Stimulated activated CD4-positive, alpha-beta T cell treated with anti-CD3 and anti-CD28 coated beads, Interleukin-1b, Interleukin-23, amount 100 ng/mL, for 4 hours (primary cell): ENCODE measurements at regions not wholly inside any gene's neighbourhood (a gene's known extent, or its start where the extent isn't known, plus 50 kb on each side); places are given as distances from the start of the nearest gene placed in this dataset.

ENCODE experiments used
- DNase-seq, 2 donors: peaks; one replicate each; pipeline ENCODE4 v3.0.0-alpha.2; 2020; ENCODE audit warnings: low read depth in 2 of 2

DNA sequence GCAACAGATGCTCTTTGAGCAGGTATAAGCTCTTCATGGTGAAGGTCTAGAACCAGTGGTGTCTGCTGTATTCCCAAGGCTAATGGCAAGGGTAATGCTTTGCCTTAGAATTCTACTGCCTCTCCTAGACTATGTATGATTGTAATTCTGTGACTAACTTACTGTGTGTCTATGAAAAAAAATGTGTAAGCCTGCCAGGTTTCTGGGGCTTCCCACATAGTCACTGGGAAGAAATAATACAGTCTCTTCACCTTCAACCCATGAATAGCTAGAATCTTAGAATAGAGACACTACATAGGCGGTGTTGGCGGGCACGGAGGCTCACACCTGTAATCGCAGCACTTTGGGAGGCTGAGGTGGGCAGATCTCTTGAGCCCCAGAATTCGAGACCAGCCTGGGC is 84.1 kb downstream of the C11orf91 start:
- no peak for DNase-seq

DNA sequence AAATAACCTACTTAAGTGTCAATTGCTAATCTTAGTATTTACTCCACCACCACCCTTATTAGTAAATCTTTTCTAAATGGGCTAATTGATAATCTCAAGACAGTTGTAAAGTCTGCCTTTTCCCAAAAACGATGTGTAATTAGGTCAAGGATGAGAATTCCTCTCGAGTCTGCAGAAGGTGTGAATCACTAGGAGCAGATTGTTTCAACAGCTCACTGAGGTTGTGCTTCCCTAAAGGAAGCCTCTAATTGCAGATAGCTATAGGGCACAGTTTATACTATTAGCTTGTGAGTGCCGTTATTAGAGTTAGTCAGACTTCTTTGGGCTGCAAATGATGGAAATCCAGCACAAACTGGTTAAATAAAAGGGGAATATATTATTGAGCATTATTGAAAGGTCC is 84.9 kb downstream of the C11orf91 start:
- DNase-seq, result no peak

DNA sequence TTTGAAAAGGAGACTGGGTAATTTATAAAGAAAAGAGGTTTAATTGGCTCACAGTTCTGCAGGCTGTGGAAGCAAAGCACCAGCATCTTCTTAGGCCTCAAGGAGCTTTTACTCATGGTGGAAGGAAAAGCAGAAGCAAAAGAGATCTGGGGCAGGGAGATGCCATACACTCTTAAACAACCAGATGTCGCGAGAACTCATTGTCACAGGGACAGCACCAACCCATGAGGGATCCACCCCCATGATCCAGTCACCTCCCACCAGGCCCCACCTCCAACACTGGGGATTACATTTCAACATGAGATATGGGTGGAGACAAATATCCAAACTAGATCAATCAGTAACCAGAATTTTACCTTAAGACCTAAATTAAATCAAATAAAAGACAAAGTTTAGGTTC is 87.2 kb downstream of the C11orf91 start:
- no peak for DNase-seq

DNA sequence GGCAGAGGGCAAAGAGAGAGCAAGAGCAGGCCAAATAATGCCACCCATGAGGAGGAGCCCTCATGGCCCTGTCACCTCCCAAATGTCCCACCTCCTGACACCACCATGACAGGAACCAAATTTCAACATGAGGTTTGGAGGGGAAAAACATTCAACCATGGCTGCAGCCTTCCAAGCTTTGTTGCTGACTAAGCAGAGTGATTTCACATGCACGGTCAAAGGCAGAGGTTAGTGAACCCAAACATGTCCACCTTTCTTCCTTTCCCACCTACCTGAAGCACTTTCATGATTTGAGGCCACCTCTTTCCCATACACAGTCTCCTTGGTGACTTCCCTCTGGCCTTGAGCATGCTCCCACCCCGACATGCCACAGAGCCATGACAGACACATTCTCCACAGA is 89.7 kb downstream of the C11orf91 start:
- DNase-seq, result no peak

DNA sequence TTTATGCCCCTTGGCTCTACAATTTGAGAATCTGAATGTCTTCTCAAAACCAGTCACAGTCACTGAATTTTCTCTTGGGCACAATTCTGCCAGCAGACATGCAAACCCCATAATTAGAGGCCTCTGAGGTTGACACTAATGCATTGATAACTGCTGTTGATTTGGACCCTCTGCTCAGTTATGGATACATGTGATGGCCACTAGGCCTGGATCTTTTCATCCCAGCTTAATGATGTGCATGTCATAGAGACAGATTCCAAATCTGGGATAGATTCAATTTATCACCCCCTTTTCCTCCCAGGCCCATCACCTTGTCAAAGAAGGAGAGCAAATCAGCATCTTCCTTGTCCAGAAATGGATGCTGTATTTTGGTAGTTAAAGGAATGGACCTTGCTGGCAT is 92.2 kb downstream of the C11orf91 start:
- no peak for DNase-seq

DNA sequence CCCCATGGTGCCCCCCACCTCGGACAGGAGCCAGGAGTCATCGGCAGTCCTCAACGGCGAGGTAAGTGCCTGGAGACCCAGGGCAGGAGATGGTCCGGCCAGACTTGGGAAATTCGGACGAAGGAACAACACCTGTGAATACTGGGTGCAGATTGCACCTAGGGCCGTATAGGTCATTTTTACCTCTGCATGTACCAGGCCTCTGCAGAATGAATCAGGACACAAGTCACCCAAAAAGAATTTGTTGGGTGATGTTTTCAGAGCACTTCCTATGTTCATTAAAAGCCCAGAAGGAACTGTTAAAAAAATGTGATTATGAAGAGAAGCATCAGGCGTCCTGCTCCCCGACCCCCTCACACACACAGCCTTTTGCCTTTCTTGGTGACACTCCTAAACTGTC is 93.9 kb downstream of the C11orf91 start:
- DNase-seq, result no peak

DNA sequence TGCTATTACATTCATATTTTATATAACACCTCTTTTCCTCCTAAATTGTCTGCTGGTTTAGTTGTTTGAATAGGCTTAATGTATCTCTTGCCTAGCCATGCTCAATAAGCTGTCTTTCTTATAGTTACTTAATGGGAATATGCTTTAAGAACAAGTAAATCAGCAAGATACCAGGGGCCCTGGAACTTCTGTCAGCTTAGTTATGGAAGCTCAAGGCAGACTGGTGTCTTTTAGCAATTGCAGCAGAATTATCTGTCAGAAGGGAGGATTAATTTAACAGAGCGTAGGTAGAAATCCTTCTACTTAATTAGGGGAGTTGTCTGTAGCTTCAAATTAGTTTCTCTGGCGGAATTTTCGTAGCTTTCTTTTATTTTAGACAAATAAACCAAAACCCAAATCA is 94.9 kb downstream of the C11orf91 start:
- DNase-seq, result no peak

- no peak for DNase-seq
These were observed 102.1 kb downstream of the C11orf91 start for GRCh38 chr11:33598426-33599069.

GRCh38 chr11:33594188-33594587 is 106.4 kb downstream of the C11orf91 start:
- no peak for DNase-seq

GRCh38 chr11:33590441-33590840 is 110.2 kb downstream of the C11orf91 start:
- no peak for DNase-seq

GRCh38 chr11:33588056-33588455 is 112.6 kb downstream of the C11orf91 start:
- no peak for DNase-seq

- DNase-seq, result no peak
These were observed 114.9 kb downstream of the C11orf91 start for GRCh38 chr11:33585586-33586209.

DNA sequence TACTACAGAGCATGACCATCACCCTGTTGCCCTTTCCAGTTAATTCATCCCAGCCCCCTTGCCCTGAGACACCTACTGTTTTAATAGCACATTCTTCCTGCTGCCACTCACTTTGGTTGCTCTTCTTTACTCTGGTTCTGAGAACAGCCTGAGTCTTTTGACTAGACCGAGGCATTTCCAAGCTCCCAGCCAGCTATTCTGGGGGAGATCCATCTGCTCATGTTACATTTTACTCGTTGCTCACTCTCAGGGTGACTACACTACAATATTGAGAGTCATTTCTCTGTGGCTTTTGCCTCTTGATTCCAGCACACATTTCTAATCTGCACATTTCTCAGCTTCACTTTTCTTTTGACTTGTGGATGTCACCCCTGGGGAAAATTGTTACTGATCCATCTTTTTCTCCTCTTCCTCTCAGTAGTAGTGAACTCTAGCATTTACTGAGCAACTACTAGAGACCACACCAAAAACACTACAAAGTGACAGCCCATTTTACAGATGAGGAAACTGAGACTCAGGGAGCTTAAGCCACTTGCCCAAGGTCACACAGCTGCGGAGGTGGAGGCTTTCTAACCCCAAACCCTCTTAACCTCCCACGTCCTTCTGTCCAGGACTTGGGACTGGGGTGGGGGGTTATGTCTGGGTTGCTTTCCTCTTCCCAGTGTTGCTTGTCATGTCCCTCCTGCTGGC is 117.8 kb downstream of the C11orf91 start:
- DNase-seq, result no peak

DNA sequence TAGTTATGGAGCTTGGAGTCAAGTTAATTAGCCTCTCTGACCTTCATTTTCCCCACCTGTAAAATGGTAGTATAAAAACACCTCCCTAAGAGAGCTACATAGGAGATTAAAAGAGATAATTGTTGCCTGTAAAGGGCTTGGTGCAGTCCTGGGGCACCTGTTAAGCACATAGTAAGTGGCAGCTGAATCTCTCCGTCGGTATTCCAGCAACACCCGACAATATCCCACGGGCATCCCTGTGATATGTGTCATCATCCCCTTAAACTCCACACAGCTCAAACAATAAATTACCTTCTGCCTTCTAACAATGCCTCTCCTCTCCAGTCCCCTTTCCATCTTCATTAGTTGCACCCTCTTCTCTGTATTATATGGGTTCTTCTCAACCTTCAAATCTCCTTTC is 121.5 kb downstream of the C11orf91 start:
- no peak for DNase-seq

- no peak for DNase-seq
These were observed 123.4 kb downstream of the C11orf91 start for GRCh38 chr11:33577204-33577603.

- no peak for DNase-seq
These were observed 125.3 kb downstream of the C11orf91 start for GRCh38 chr11:33575311-33575710.

DNA sequence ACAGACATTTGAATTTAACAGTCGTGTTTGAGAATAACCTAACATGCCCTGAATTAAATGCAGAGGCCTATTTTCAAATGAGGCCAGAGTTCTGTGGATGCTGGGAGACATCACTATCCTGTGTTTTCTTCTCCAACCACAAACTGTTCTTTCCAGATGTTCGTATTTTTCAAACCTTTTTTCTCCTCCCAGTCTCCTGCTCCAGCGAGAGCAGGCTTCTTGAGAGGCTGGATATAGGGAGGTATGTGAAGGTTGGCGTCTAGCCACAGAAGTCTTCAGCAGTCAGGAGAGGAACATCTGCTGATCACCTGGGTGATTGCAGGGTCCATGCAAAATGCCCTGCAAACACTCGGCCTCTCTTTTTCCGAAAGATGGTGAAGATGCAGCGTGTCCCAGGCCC is 126.3 kb downstream of the C11orf91 start:
- no peak for DNase-seq

DNA sequence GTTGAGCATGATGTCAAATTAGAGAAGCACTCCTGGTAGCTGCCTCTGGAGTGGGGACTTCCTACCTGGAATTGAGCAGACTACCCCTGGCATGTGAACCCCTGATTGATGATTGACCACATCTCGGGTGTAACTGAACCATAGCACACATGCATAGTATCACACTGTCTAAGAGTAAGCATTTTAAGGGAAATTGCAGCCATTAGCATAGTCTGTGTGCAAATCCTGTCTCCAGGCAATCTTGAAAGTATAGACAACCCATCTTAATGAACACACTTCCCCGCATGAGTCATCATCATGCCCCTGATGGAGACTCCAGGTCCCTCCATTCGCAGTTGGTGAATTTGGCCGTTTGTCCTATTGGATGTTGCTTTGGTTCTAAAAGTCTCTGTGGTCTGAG is 131.3 kb downstream of the C11orf91 start:
- DNase-seq, result no peak

DNA sequence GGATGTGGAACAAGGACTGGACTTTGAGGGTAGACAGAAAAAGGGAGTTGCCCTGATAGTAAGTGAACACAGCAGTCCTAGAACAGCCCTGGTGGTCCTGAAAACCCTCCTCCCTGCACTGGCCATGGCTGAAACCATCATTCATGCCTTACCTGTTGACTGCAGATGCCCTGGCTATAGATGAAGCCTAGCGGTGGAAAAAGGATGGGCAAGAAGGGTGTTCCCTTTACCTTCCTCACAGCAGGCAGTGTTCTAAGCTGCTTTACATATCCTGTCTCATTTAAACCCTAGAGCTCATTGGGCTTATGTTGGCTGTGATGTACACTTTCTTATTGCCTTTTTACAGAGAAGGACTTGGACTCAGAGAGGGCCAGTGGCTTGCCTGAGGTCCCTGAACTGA is 133.6 kb downstream of the C11orf91 start:
- no peak for DNase-seq

DNA sequence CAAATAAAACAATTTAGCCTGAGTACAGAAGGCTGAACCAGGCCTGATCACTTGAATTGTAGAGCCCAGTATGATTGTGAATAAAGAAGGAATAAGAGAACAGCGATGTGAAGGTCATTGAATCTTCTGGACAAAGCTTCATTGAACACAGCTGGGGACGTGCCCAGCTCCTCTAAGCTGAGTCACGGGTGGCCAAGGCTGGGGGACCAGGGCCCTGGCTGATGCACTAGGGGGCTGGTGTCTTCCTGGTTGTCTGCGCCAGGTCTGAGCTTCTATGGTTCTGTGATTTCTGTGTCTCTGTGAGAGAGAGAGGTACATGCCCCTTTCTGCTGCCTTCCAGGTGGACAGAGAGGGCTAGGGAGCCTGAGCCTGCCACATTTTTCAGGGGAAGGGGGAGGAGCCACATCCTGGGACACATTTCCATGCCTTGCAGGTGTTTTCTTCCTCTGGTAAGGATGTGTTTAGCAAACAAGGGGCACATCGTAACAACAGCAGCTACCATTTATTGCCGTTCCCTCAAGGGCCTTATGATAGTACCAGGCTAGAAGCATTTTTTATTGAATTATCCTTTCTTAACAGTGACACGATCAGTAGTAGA is 135.7 kb downstream of the C11orf91 start:
- no peak for DNase-seq

DNA sequence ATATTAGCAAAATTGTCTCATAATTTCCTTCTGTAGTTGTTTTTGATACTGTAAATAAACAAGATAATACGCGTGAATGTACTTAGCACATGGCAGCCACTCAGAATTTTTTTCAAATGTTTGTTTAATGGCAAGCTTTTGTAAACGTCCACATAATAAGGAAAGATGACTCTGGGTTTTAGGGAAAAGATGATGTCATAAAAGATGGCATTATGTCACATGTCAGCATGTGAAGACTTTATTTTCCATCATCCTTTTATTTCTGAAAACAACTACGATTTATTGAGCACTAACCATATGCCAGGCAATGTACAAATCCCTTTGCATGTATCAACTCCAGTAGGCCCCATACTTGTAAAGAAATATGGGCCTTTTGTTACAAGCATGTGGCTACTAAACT is 139.9 kb downstream of the C11orf91 start:
- no peak for DNase-seq

DNA sequence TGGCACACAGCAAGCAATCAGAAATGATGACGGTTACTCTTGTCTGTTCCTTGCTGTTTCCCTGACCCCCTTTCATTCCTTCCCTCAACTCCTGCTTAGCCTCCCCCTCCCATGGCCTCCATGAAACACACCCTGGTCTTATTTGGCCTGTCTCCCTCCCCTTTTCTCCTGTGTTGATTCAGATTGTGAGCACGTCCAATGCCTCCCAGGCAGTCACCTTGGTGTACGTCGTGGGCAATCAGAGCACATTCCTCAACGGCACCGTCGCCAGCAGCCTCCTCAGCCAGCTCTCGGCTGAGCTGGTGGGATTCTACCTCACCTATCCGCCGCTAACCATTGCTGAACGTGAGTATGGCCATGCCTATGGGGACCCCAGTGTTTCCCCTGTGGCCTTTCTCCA is 141.1 kb downstream of the C11orf91 start:
- no peak for DNase-seq

DNA sequence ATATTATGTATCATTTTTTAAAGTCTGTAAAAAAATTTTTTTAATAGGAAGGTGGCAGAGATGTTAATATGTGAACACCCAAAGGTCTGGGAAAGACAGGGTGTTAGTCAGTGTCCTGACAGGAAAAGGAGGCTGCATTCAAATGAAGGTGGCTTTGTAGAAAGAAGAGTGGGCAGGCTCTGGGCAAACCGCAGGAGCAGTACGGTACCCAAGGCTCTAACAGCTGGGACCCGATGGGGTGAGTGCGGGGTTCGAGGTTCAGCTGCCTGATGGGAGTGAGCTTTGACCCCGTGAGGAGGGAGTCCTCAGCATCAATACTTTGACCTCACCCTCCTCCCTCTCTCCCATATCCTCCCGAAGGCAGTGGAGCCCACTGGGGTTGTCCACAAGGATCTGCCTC is 142.5 kb downstream of the C11orf91 start:
- DNase-seq, result no peak
